ENCODE measurements at regions not wholly inside any gene's neighbourhood (a gene's known extent, or its start where the extent isn't known, plus 50 kb on each side); places are given as distances from the start of the nearest gene placed in this dataset.

DNA sequence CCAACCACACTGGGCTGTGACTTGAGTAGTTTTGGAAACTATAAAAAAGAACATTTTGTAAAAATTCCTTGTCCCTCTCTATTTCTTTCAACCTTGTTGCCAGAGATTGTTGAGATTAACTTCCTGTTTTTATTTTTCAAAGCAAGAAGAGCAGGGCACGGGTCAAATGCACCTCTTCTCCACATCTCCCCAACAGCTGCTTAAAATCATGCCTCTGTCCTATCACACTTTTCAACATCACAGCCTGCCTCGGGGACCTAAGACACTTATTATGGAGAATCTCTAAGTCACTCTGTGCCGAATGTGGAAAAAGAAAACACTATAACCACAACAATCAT, 280.3 kb upstream of the TNC start:
- H3K79me2 ChIP-seq (ENCODE audit: insufficient read depth, low read depth): no peaks in the 10 kb centered on the region
- TF ChIP-seq, protein P1, sequence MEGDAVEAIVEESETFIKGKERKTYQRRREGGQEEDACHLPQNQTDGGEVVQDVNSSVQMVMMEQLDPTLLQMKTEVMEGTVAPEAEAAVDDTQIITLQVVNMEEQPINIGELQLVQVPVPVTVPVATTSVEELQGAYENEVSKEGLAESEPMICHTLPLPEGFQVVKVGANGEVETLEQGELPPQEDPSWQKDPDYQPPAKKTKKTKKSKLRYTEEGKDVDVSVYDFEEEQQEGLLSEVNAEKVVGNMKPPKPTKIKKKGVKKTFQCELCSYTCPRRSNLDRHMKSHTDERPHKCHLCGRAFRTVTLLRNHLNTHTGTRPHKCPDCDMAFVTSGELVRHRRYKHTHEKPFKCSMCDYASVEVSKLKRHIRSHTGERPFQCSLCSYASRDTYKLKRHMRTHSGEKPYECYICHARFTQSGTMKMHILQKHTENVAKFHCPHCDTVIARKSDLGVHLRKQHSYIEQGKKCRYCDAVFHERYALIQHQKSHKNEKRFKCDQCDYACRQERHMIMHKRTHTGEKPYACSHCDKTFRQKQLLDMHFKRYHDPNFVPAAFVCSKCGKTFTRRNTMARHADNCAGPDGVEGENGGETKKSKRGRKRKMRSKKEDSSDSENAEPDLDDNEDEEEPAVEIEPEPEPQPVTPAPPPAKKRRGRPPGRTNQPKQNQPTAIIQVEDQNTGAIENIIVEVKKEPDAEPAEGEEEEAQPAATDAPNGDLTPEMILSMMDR (conservative IDR thresholded peaks at IDR 0.05; ENCODE audit: low read depth, low read length): no peak
- H3K36me3 ChIP-seq (ENCODE audit: insufficient read depth): no peaks in the 10 kb centered on the region
- H3K4me2 ChIP-seq: no peak overlapping the region
- no peak overlapping the region for H2AFZ ChIP-seq (ENCODE audit: low read depth)
- H3K27ac ChIP-seq: no peak overlapping the region
- peaks cover 8% of the 10 kb centered on the region for H3K4me1 ChIP-seq (ENCODE audit: low read depth, poor library complexity, severe bottlenecking)
- H3K27me3 ChIP-seq (ENCODE audit: insufficient read depth, low read depth): no peaks in the 10 kb centered on the region
- no peak overlapping the region for H3K9ac ChIP-seq
- H4K20me1 ChIP-seq (ENCODE audit: insufficient read depth): no peaks in the 10 kb centered on the region
- no peak overlapping the region for H3K4me3 ChIP-seq (IDR thresholded peaks at IDR 0.05; ENCODE audit: insufficient read depth, low read depth, low read length)

DNA sequence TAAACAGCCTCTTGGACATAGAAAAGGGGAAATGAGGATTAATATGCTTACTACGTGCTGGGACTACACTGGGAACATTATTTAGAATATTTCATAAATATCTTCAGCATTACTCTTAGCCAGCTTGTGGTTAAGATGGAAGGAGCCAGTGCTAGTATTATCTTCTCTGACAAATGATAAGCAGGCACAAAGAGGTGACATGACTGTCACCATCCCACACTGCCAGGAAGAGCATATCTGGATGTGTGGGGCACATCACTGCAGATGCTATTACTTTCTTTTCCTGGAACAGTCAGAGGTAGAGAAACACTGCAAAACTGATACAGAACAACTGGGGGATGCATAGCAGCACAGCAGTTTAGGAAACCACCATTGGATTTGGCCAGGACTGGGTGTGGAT, 281.0 kb upstream of the TNC start:
- Histone ChIP-seq H3K27me3 (ENCODE audit: insufficient read depth, low read depth) (no peaks in the 10 kb centered on the region), H3K4me2 (no peak overlapping the region), H2AFZ (ENCODE audit: low read depth) (no peak overlapping the region), H3K4me1 (ENCODE audit: low read depth, poor library complexity, severe bottlenecking) (peaks cover 8% of the 10 kb centered on the region), H3K9ac (no peak overlapping the region), H4K20me1 (ENCODE audit: insufficient read depth) (no peaks in the 10 kb centered on the region), H3K4me3 (IDR thresholded peaks at IDR 0.05; ENCODE audit: insufficient read depth, low read depth, low read length) (no peak overlapping the region), H3K79me2 (ENCODE audit: insufficient read depth, low read depth) (no peaks in the 10 kb centered on the region), H3K27ac (no peak overlapping the region), H3K36me3 (ENCODE audit: insufficient read depth) (no peaks in the 10 kb centered on the region)
- TF ChIP-seq, protein P1 (conservative IDR thresholded peaks at IDR 0.05; ENCODE audit: low read depth, low read length): no peak

DNA sequence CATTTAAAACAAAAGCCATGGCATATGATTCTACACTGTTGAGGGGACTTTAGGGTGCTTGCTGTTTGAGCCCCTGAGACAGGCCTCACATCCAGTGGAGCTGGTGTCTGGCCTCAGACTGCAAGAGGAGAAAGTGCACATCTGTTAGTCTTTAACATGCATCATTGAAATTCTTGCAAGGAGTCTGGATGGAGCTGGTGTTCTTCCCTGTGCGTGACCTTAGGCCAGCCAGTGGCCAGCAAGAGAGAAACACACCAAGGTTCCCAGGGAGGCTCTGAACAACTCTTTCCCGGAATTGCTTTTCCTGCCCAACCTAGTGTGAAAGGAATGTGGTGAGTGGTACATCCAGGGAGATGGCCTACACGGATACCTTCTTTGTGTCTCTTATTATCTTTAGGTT, 282.8 kb upstream of the TNC start:
- TF ChIP-seq, protein P1 (conservative IDR thresholded peaks at IDR 0.05; ENCODE audit: low read depth, low read length): no peak
- no peak overlapping the region for H3K4me3 ChIP-seq (IDR thresholded peaks at IDR 0.05; ENCODE audit: insufficient read depth, low read depth, low read length)
- H3K36me3 ChIP-seq (ENCODE audit: insufficient read depth): no peaks in the 10 kb centered on the region
- H3K9ac ChIP-seq: no peak overlapping the region
- H3K4me2 ChIP-seq: no peak overlapping the region
- H3K79me2 ChIP-seq (ENCODE audit: insufficient read depth, low read depth): no peaks in the 10 kb centered on the region
- no peak overlapping the region for H2AFZ ChIP-seq (ENCODE audit: low read depth)
- no peaks in the 10 kb centered on the region for H4K20me1 ChIP-seq (ENCODE audit: insufficient read depth)
- no peaks in the 10 kb centered on the region for H3K27me3 ChIP-seq (ENCODE audit: insufficient read depth, low read depth)
- peaks cover 7% of the 10 kb centered on the region for H3K4me1 ChIP-seq (ENCODE audit: low read depth, poor library complexity, severe bottlenecking)
- H3K27ac ChIP-seq: no peak overlapping the region

DNA sequence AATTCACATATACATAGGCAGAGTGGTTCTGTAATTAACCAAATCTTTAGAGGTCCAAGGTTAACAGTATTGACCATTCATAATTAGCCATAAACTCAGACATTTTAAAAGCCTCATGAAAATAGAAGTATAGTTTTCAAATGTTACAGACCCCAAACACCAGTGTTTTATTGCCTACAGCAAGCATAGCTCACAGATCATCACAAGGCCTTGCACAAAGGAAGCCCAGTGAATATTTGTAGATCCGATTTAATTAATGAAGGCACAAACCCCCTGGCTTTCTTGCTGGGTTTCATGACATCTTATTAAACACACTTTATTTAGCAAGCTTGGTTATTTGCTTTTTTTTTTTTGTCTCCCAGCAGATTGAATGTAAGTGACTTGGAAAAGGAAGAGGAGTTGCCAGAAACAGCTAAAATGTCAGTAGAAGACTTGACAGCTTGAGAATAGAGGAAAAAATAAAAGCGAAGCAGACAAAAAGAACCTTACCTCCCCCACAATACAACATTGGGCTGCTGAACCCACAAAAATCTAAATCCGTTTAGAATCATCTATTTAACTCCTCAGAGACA, 283.9 kb upstream of the TNC start:
- Histone ChIP-seq H3K4me2 (no peak overlapping the region), H2AFZ (ENCODE audit: low read depth) (no peak overlapping the region)
- TF ChIP-seq, protein P1 (conservative IDR thresholded peaks at IDR 0.05; ENCODE audit: low read depth, low read length): no peak

More for the DNA sequence above, 283.9 kb upstream of the TNC start:
- Histone ChIP-seq H3K36me3 (ENCODE audit: insufficient read depth) (no peaks in the 10 kb centered on the region), H3K27ac (no peak overlapping the region), H3K4me1 (ENCODE audit: low read depth, poor library complexity, severe bottlenecking) (no peaks in the 10 kb centered on the region), H3K9ac (no peak overlapping the region), H3K4me3 (IDR thresholded peaks at IDR 0.05; ENCODE audit: insufficient read depth, low read depth, low read length) (no peak overlapping the region), H4K20me1 (ENCODE audit: insufficient read depth) (no peaks in the 10 kb centered on the region), H3K27me3 (ENCODE audit: insufficient read depth, low read depth) (no peaks in the 10 kb centered on the region), H3K79me2 (ENCODE audit: insufficient read depth, low read depth) (no peaks in the 10 kb centered on the region)
